Keratinocyte (primary cell): ENCODE measurements at regions not wholly inside any gene's neighbourhood (a gene's known extent, or its start where the extent isn't known, plus 50 kb on each side); places are given as distances from the start of the nearest gene placed in this dataset.

Source experiments
- DNase-seq: peaks from one replicate; pipeline ENCODE4 v3.0.0-alpha.2; 2011; ENCODE audit warnings: low read depth, missing footprints, low spot score
- FAIRE-seq: peaks from 2 replicates; lab custom pipeline; 2011; peaks lifted over from hg19 to GRCh38; lab: Jason Lieb, UNC
- H2AFZ ChIP-seq: 2 replicates; pipeline ENCODE4 v1.6.0; 2012; ENCODE audit warnings: low read length, control low read depth, inconsistent platforms; ENCODE audit not compliant: control insufficient read depth
- H3K27ac ChIP-seq: 2 replicates; pipeline ENCODE4 v1.5.1; 2011; ENCODE audit warnings: low read length; ENCODE audit not compliant: control insufficient read depth, insufficient read depth
- H3K27me3 ChIP-seq: 3 replicates; pipeline ENCODE4 v1.6.0; 2011; ENCODE audit warnings: low read length; ENCODE audit not compliant: control insufficient read depth, insufficient read depth; ENCODE audit errors: extremely low read depth
- H3K36me3 ChIP-seq, 2 experiments: 2 replicates in 1 of 2; 3 replicates in 1 of 2; pipeline ENCODE4 v1.5.1; 2011; ENCODE audit warnings: low read length in 2 of 2, mild to moderate bottlenecking in 1 of 2; ENCODE audit not compliant: control insufficient read depth in 2 of 2, insufficient read depth in 2 of 2; ENCODE audit errors: extremely low read depth in 1 of 2
- H3K4me1 ChIP-seq: 3 replicates; pipeline ENCODE4 v1.5.1; 2011; ENCODE audit warnings: low read length; ENCODE audit not compliant: control insufficient read depth, insufficient read depth; ENCODE audit errors: extremely low read depth
- H3K4me2 ChIP-seq: 3 replicates; pipeline ENCODE4 v1.6.0; 2011; ENCODE audit warnings: low read depth, low read length; ENCODE audit not compliant: control insufficient read depth, insufficient read depth; ENCODE audit errors: extremely low read depth
- H3K4me3 ChIP-seq, 3 experiments: fragments of 200-600 bp in 1 of 3; sonication (generic) in 1 of 3; 2 replicates in 2 of 3; 3 replicates in 1 of 3; pipeline ENCODE4 v1.5.1; 2011 to 2016; ENCODE audit warnings: low read length in 3 of 3, mild to moderate bottlenecking in 3 of 3, control low read depth in 2 of 3, inconsistent platforms in 1 of 3, low read depth in 1 of 3, mixed read lengths in 1 of 3, mixed run types in 1 of 3, moderate library complexity in 1 of 3; ENCODE audit not compliant: control insufficient read depth in 2 of 3, insufficient read depth in 2 of 3; ENCODE audit errors: extremely low read depth in 1 of 3
- H3K79me2 ChIP-seq: 2 replicates; pipeline ENCODE4 v1.6.0; 2012; ENCODE audit warnings: low read length; ENCODE audit not compliant: control insufficient read depth, insufficient read depth
- H3K9ac ChIP-seq: 3 replicates; pipeline ENCODE4 v1.6.0; 2011; ENCODE audit warnings: low read length; ENCODE audit not compliant: control insufficient read depth, insufficient read depth; ENCODE audit errors: extremely low read depth
- H3K9me1 ChIP-seq: 3 replicates; pipeline ENCODE4 v1.6.0; 2011; ENCODE audit warnings: low read length; ENCODE audit not compliant: control insufficient read depth, insufficient read depth; ENCODE audit errors: extremely low read depth
- H3K9me3 ChIP-seq: 2 replicates; pipeline ENCODE4 v1.5.1; 2012; ENCODE audit warnings: low read depth, low read length; ENCODE audit not compliant: control insufficient read depth
- H4K20me1 ChIP-seq: 3 replicates; pipeline ENCODE4 v1.6.0; 2011; ENCODE audit warnings: low read length; ENCODE audit not compliant: control insufficient read depth, insufficient read depth; ENCODE audit errors: extremely low read depth
- EZH2 ChIP-seq: IDR thresholded peaks from one replicate; pipeline ENCODE4 v1.6.1; 2012; ENCODE audit warnings: inconsistent platforms, mild to moderate bottlenecking, low read length, moderate library complexity
- dilution Hi-C: fragments of 300-500 bp; cut with MboI; formaldehyde crosslinking; loops from one replicate; pipeline ENCODE4 v1.7.0; 2020; ENCODE audit warnings: low sequenced_read_pairs; ENCODE audit not compliant: extremely low pct_ligation_motif_present
- TF ChIP-seq, protein P1 (sequence below), 3 experiments: IDR thresholded peaks in 1 of 3; conservative IDR thresholded peaks in 1 of 3; optimal IDR thresholded peaks in 1 of 3; 2 replicates in 2 of 3; 3 replicates in 1 of 3; pipeline versions ENCODE3 to v1.5.1; 2011; ENCODE audit warnings: low read length in 3 of 3, mild to moderate bottlenecking in 3 of 3, moderate library complexity in 2 of 3, control low read depth in 1 of 3, inconsistent platforms in 1 of 3; ENCODE audit not compliant: insufficient read depth in 2 of 3; ENCODE audit errors: extremely low read depth in 1 of 3

DNA sequence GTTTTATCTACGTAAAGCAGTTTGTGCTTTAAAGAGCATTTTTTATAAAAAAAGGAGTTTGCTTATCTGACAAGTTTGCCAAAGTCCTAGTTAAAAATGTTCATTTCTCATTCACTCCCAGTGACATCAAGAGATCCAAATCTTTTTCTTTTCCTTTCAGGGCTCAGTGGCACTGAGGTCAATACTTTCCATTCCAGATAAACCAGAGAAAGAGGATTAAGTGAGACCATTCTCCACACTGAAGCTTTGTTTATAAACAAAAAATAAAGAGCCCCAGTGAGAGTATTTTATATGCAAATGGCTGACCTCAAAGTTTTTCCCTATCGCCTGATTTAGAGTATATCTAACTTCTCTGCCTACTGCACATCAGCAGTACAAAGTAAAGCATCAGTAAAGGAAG is 199.8 kb downstream of the ALG10B start:
- no peaks in the 10 kb centered on the region for H3K4me1 ChIP-seq
- no peaks in the 10 kb centered on the region for H3K36me3 ChIP-seq
- H3K4me3 ChIP-seq: no peak overlapping the region
- no peak overlapping the region for H3K27ac ChIP-seq
- no peaks in the 10 kb centered on the region for H3K27me3 ChIP-seq
- H3K4me2 ChIP-seq: no peak overlapping the region
- no peaks in the 10 kb centered on the region for H4K20me1 ChIP-seq
- H3K9me1 ChIP-seq: no peaks in the 10 kb centered on the region
- FAIRE-seq (no peak), DNase-seq (no peak)
- no peaks in the 10 kb centered on the region for H3K79me2 ChIP-seq
- dilution Hi-C loops: no loop called here
- no peak overlapping the region for H3K9ac ChIP-seq
- no peak overlapping the region for H2AFZ ChIP-seq
- no peaks in the 10 kb centered on the region for H3K9me3 ChIP-seq
- TF ChIP-seq, protein P1, sequence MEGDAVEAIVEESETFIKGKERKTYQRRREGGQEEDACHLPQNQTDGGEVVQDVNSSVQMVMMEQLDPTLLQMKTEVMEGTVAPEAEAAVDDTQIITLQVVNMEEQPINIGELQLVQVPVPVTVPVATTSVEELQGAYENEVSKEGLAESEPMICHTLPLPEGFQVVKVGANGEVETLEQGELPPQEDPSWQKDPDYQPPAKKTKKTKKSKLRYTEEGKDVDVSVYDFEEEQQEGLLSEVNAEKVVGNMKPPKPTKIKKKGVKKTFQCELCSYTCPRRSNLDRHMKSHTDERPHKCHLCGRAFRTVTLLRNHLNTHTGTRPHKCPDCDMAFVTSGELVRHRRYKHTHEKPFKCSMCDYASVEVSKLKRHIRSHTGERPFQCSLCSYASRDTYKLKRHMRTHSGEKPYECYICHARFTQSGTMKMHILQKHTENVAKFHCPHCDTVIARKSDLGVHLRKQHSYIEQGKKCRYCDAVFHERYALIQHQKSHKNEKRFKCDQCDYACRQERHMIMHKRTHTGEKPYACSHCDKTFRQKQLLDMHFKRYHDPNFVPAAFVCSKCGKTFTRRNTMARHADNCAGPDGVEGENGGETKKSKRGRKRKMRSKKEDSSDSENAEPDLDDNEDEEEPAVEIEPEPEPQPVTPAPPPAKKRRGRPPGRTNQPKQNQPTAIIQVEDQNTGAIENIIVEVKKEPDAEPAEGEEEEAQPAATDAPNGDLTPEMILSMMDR (optimal IDR thresholded peaks at IDR 0.05 in 1 of 3, IDR thresholded peaks at IDR 0.05 in 1 of 3, conservative IDR thresholded peaks at IDR 0.05 in 1 of 3; ENCODE audit: extremely low read depth in 1 of 3, insufficient read depth in 2 of 3, low read length in 3 of 3): no peak
- no peak for TF ChIP-seq EZH2

DNA sequence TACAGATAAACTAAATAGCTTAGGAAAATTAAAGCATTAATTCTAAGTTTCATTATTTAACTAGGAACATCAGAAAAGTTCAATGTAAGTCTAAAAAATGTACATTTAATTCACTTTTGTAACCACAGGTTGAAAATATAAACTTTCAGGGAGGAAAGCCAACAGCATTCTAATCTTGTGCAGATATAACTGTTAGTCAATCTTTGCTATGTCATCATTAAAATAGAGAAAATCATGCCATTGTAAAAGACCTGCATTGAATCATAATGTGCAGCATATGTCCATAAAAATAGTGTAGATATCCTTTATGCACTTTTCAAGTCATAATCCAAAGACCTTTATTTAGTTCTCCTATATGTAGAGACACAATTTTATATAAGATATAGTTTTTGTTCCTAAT is 207.3 kb downstream of the ALG10B start:
- Histone ChIP-seq H3K79me2 (no peaks in the 10 kb centered on the region), H3K27ac (no peak overlapping the region), H3K9me3 (no peaks in the 10 kb centered on the region), H3K4me2 (no peak overlapping the region), H2AFZ (no peak overlapping the region), H3K4me3 (no peak overlapping the region), H3K4me1 (no peaks in the 10 kb centered on the region), H3K27me3 (no peaks in the 10 kb centered on the region), H4K20me1 (no peaks in the 10 kb centered on the region), H3K36me3 (no peaks in the 10 kb centered on the region), H3K9ac (no peak overlapping the region), H3K9me1 (no peaks in the 10 kb centered on the region)
- no peak for TF ChIP-seq EZH2
- TF ChIP-seq, protein P1 (optimal IDR thresholded peaks at IDR 0.05 in 1 of 3, IDR thresholded peaks at IDR 0.05 in 1 of 3, conservative IDR thresholded peaks at IDR 0.05 in 1 of 3; ENCODE audit: extremely low read depth in 1 of 3, insufficient read depth in 2 of 3, low read length in 3 of 3): no peak
- dilution Hi-C loops: no loop called here
- no peak for FAIRE-seq
- DNase-seq: no peak
